H9 (cell line): ENCODE measurements at regions not wholly inside any gene's neighbourhood (a gene's known extent, or its start where the extent isn't known, plus 50 kb on each side); places are given as distances from the start of the nearest gene placed in this dataset.
"Not testable (repeated sequence)": the region's sequence is repeated elsewhere in the genome, so short reads cannot be mapped to it uniquely, and the experiment has no call there.

ENCODE experiments used
- DNase-seq: peaks from one replicate; pipeline ENCODE4 v3.0.0-alpha.2; 2017
- H2AFZ ChIP-seq: one replicate; pipeline ENCODE4 v1.6.1; 2013; ENCODE audit warnings: mild to moderate bottlenecking, low read length, control low read depth, moderate library complexity
- H2AK5ac ChIP-seq: 2 replicates; pipeline ENCODE4 v1.6.1; 2013; ENCODE audit warnings: low read length, control low read depth, mixed read lengths; ENCODE audit not compliant: insufficient read length
- H2BK120ac ChIP-seq: one replicate; pipeline ENCODE4 v1.6.1; 2013; ENCODE audit warnings: low read depth, mild to moderate bottlenecking, low read length, control low read depth, inconsistent platforms; ENCODE audit not compliant: poor library complexity, severe bottlenecking
- H2BK12ac ChIP-seq: 2 replicates; pipeline ENCODE4 v1.6.1; 2013; ENCODE audit warnings: low read length, control low read depth, mixed read lengths, low read depth; ENCODE audit not compliant: insufficient read length
- H2BK15ac ChIP-seq: 2 replicates; pipeline ENCODE4 v1.6.1; 2013; ENCODE audit warnings: low read depth, low read length, control low read depth
- H2BK20ac ChIP-seq: one replicate; pipeline ENCODE4 v1.6.1; 2013; ENCODE audit warnings: low read depth, mild to moderate bottlenecking, low read length, control low read depth, inconsistent platforms; ENCODE audit not compliant: poor library complexity, severe bottlenecking
- H2BK5ac ChIP-seq: 2 replicates; pipeline ENCODE4 v1.6.1; 2013; ENCODE audit warnings: low read length, control low read depth, mixed read lengths; ENCODE audit not compliant: insufficient read length
- H3K14ac ChIP-seq: 2 replicates; pipeline ENCODE4 v1.6.1; 2013; ENCODE audit warnings: low read length, control low read depth; ENCODE audit not compliant: insufficient read depth
- H3K18ac ChIP-seq: 2 replicates; pipeline ENCODE4 v1.6.1; 2013; ENCODE audit warnings: low read depth, mild to moderate bottlenecking, mixed read lengths, low read length, control low read depth; ENCODE audit not compliant: insufficient read length
- H3K23ac ChIP-seq: 2 replicates; pipeline ENCODE4 v1.6.1; 2013; ENCODE audit warnings: low read length, control low read depth, mixed read lengths, low read depth; ENCODE audit not compliant: insufficient read length
- H3K23me2 ChIP-seq: 2 replicates; pipeline ENCODE4 v1.6.1; 2013; ENCODE audit warnings: low read depth, mild to moderate bottlenecking, mixed read lengths, low read length, control low read depth; ENCODE audit not compliant: insufficient read length, poor library complexity, severe bottlenecking
- H3K27ac ChIP-seq: 2 replicates; pipeline ENCODE4 v1.5.1; 2013; ENCODE audit warnings: low read length, control low read depth, mixed read lengths, low read depth; ENCODE audit not compliant: insufficient read length
- H3K27me3 ChIP-seq: 2 replicates; pipeline ENCODE4 v1.6.1; 2013; ENCODE audit warnings: low read length, control low read depth, inconsistent platforms; ENCODE audit not compliant: insufficient read depth
- H3K4ac ChIP-seq: 2 replicates; pipeline ENCODE4 v1.6.1; 2013; ENCODE audit warnings: low read depth, mild to moderate bottlenecking, control low read depth, inconsistent platforms, low read length, moderate library complexity
- H3K4me1 ChIP-seq: 2 replicates; pipeline ENCODE4 v1.6.1; 2013; ENCODE audit warnings: low read length, control low read depth, inconsistent platforms; ENCODE audit not compliant: insufficient read depth
- H3K4me2 ChIP-seq: 2 replicates; pipeline ENCODE4 v1.6.1; 2013; ENCODE audit warnings: low read length, control low read depth, mixed read lengths; ENCODE audit not compliant: insufficient read length, insufficient read depth
- H3K56ac ChIP-seq: 2 replicates; pipeline ENCODE4 v1.6.1; 2013; ENCODE audit warnings: low read depth, mild to moderate bottlenecking, mixed read lengths, low read length, control low read depth; ENCODE audit not compliant: insufficient read length
- H3K79me1 ChIP-seq: 2 replicates; pipeline ENCODE4 v1.6.1; 2013; ENCODE audit warnings: low read depth, mild to moderate bottlenecking, moderate library complexity, low read length, control low read depth, inconsistent platforms; ENCODE audit not compliant: insufficient read depth, poor library complexity, severe bottlenecking
- H3K79me2 ChIP-seq: 2 replicates; pipeline ENCODE4 v1.6.1; 2013; ENCODE audit warnings: low read length, control low read depth, inconsistent platforms; ENCODE audit not compliant: insufficient read depth
- H3K9ac ChIP-seq: 2 replicates; pipeline ENCODE4 v1.6.1; 2013; ENCODE audit warnings: low read length, control low read depth, mixed read lengths; ENCODE audit not compliant: insufficient read length; ENCODE audit errors: extremely low read depth
- H3K9me3 ChIP-seq: one replicate; pipeline ENCODE4 v1.6.1; 2013; ENCODE audit warnings: low read depth, low read length, inconsistent platforms; ENCODE audit not compliant: control insufficient read depth
- H3T11ph ChIP-seq: one replicate; pipeline ENCODE4 v1.6.1; 2013; ENCODE audit warnings: mild to moderate bottlenecking, low read length, control low read depth, inconsistent platforms
- H4K20me1 ChIP-seq: one replicate; pipeline ENCODE4 v1.6.1; 2013; ENCODE audit not compliant: control insufficient read depth, insufficient read length, insufficient read depth
- H4K5ac ChIP-seq: 2 replicates; pipeline ENCODE4 v1.6.1; 2013; ENCODE audit warnings: low read depth, mild to moderate bottlenecking, mixed read lengths, low read length, control low read depth; ENCODE audit not compliant: insufficient read length
- H4K8ac ChIP-seq: replicated peaks from 2 replicates; pipeline ENCODE4 v1.6.1; 2013; ENCODE audit warnings: low read length, control low read depth, mixed read lengths, low read depth; ENCODE audit not compliant: insufficient read length
- H4K91ac ChIP-seq: 2 replicates; pipeline ENCODE4 v1.6.1; 2013; ENCODE audit warnings: low read depth, mild to moderate bottlenecking, moderate library complexity, mixed read lengths, low read length, control low read depth; ENCODE audit not compliant: insufficient read length
- H3K27ac Mint-ChIP-seq, 3 experiments: 2 replicates in 2 of 3; 3 replicates in 1 of 3; pipeline ENCODE4 v1.8.0; 2020 to 2021; ENCODE audit warnings: mixed read lengths in 3 of 3, mild to moderate bottlenecking in 1 of 3, moderate library complexity in 1 of 3
- H3K27me3 Mint-ChIP-seq: 2 replicates; pipeline ENCODE4 v1.8.0; 2021; ENCODE audit warnings: low read depth, mild to moderate bottlenecking, moderate library complexity, mixed read lengths
- H3K36me3 Mint-ChIP-seq, 3 experiments: 2 replicates in 2 of 3; 3 replicates in 1 of 3; pipeline ENCODE4 v1.8.0; 2020 to 2021; ENCODE audit warnings: low read depth in 3 of 3, mixed read lengths in 3 of 3; ENCODE audit not compliant: insufficient read depth in 1 of 3
- H3K4me1 Mint-ChIP-seq, 2 experiments: 2 replicates each; pipeline ENCODE4 v1.8.0; 2020; ENCODE audit warnings: mixed read lengths in 2 of 2
- H3K4me3 Mint-ChIP-seq, 2 experiments: 2 replicates in 1 of 2; 3 replicates in 1 of 2; pipeline ENCODE4 v1.8.0; 2020 to 2021; ENCODE audit warnings: mild to moderate bottlenecking in 2 of 2, mixed read lengths in 2 of 2, moderate library complexity in 1 of 2
- H3K9me3 Mint-ChIP-seq, 2 experiments: 2 replicates in 1 of 2; 3 replicates in 1 of 2; pipeline ENCODE4 v1.8.0; 2020; ENCODE audit warnings: mild to moderate bottlenecking in 2 of 2, mixed read lengths in 2 of 2, moderate library complexity in 1 of 2
- WGBS: extraction: QIAGEN DNeasy Blood & Tissue Kit; methylation state at CpG from one replicate; pipeline ENCODE4 v1.1.7; 2013; ENCODE audit warnings: missing lambda C conversion rate, low lambda C conversion rate, mixed read lengths; ENCODE audit not compliant: insufficient read length; ENCODE audit errors: extremely low coverage; 5-methylcytosine and 5-hydroxymethylcytosine counted together

- H3K36me3 Mint-ChIP-seq: peaks cover 22 to 40% (median 38%) of the 10 kb centered on the region in 3 experiments
- H3K27ac Mint-ChIP-seq, H3K27ac ChIP-seq, H3K27me3 ChIP-seq, H3K18ac ChIP-seq, H4K91ac ChIP-seq, H3K9ac ChIP-seq, H3K4me2 ChIP-seq, H3K9me3 ChIP-seq, DNase-seq, H2AK5ac ChIP-seq, H3K79me1 ChIP-seq, H3K56ac ChIP-seq, H4K20me1 ChIP-seq, H3K23ac ChIP-seq, H3K4me1 Mint-ChIP-seq, H3K4me1 ChIP-seq, H3K4ac ChIP-seq, H2AFZ ChIP-seq, H3T11ph ChIP-seq, H2BK12ac ChIP-seq, H2BK15ac ChIP-seq, H4K8ac ChIP-seq, H3K23me2 ChIP-seq, H3K4me3 Mint-ChIP-seq, H2BK5ac ChIP-seq, H4K5ac ChIP-seq, H3K14ac ChIP-seq, H2BK120ac ChIP-seq, H3K79me2 ChIP-seq, H2BK20ac ChIP-seq: not testable (repeated sequence)
- peaks cover 16% of the 10 kb centered on the region for H3K27me3 Mint-ChIP-seq
- WGBS: no CpG with 5 or more reads among the region's 10 CpGs
- H3K9me3 Mint-ChIP-seq: peaks cover 25 to 49% of the 10 kb centered on the region in 2 experiments
Measured at GRCh38 chr22:25344366-25344765, 124.9 kb downstream of the CRYBB2 start.
